HG02588 (cell line): ENCODE measurements at regions not wholly inside any gene's neighbourhood (a gene's known extent, or its start where the extent isn't known, plus 50 kb on each side); places are given as distances from the start of the nearest gene placed in this dataset.
"Not testable (repeated sequence)": the region's sequence is repeated elsewhere in the genome, so short reads cannot be mapped to it uniquely, and the experiment has no call there.

Experiments used
- ATAC-seq: cut with Tn5 transposase; IDR thresholded peaks from one replicate; pipeline ENCODE4 v1.9.1; 2021; ENCODE audit warnings: mild to moderate bottlenecking, moderate library complexity; ENCODE audit not compliant: unreplicated experiment

GRCh38 chr10:21406595-21407193 lies 118.8 kb downstream of the SKIDA1 start:
- no peak for ATAC-seq

DNA sequence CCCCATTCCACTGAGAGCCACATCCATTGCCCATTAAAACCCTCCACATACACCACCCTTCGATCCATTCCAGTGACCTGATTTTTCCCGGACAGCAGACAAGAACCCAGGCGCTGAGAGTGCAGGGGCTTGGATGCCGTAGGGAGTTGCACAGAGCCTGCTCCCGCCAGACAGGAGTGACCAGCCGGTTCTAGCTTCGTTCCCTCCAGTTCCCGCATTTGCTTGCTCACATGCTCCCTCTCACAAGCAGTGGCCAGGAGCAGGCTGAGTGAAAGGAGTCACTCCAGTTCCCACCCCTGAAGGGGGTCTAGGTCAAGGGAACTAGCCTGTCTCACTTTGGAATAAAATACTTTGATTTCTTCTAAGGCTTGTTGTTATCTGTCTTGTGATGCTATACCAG lies 119.5 kb downstream of the SKIDA1 start:
- ATAC-seq: no peak

DNA sequence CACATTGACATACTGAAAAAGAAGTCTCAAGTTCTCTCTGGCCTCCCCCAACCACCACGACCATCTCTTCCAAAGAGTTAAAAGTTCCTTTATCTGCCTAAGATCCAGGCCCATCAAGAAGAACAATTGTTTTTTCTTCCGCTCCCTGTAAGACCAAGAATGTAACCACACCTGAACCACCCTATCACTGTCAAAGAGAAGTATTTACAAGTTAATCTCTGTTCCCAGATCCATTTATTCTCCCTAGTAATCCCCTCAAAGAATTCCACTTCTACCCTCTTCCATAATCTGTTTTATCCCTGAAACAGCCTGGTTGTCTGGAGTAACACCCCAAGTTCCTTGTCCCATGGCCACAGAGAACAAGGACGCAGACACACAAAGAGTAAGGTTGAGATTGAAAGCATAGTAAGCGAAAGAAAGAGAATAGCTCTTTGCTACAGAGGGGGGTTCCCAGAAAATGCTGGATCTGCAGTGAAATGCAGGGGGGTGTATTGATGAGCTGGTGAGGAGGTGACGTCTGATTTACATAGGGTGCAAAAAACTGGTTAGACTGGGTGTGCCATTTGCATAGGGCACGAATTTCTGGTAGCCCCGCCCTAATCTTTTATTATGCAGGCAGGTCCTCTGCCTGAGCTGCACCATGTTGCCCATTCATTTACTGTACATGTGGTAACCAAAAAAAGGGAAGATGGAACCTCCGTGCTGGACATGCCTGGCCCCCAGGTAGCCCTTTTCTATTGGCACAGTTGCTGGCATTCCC lies 122.0 kb downstream of the SKIDA1 start:
- ATAC-seq: no peak

- no peak for ATAC-seq
These were observed 122.8 kb downstream of the SKIDA1 start for GRCh38 chr10:21402606-21403083.

DNA sequence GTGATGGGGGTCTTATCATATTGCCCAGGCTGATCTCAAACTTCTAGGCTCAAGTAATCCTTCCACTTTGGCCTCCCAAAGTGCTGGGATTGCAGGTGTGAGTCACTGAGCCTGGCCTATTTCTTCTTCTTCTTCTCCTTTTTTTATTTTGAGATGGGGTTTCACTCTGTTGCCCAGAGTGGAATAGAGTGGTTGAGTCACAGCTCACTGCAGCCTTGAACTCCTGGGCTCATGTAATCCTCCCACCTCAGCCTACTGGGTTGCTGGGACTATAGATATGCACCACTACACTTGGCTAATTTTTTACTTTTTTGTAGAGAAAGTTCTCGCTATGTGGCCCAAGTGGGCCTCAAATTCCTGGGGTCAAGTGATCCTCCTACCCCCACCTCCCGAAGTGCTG lies 124.3 kb downstream of the SKIDA1 start:
- ATAC-seq: no peak

- no peak for ATAC-seq
These were observed 126.0 kb downstream of the SKIDA1 start for GRCh38 chr10:21399392-21400035.

DNA sequence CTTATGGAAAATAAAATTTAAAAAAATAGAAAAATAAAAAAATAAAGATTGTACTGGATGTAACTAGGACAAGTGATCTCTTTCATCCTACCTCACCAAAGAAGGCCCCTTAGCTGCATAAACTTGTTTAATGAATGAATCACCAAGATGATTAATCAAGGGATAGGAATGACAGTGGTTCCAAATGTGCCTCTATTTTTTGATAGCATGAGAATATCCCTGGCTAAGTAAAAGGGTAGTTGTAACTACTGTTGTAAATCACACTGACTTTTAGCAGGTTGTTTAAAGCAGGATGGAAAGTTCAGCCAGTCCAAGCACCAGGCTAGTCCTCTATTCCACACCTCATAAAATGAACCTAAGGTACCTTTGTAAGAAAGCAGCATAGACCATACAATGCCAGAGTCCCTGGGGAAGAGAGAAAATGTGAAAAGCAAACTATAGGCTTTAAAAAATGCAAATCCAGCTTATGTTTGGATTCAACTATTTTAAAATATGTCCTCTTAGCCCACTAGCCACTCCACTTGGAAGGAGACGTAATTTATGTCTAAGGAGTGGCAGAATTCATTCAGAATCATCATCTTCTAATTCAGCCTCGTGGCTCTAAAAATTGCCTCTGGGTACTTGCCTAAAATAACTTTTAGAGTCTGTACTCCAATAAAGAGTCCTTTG lies 126.8 kb downstream of the SKIDA1 start:
- ATAC-seq: no peak

GRCh38 chr10:21396889-21397288 lies 128.6 kb downstream of the SKIDA1 start:
- no peak for ATAC-seq

GRCh38 chr10:21393931-21394330 lies 131.6 kb downstream of the SKIDA1 start:
- no peak for ATAC-seq

DNA sequence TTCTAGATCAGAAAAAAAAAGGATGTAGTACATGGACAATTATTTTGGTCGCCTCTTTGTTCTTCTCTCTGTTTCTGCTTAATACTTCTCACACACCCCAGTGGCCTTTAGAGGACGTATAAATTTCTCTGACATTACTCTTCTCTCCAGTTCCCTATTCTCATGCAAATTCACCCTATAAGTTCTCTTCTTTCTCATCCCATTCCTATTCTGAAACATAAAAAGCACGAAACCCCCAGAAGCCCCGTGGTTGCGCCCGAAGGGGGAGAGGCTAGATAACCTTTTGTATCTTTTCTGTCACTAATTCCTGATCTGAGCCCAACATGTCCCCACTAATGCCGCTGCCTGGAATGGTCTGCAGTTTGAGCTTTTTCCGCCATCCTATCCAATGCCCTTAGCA lies 136.9 kb downstream of the SKIDA1 start:
- no peak for ATAC-seq

- no peak for ATAC-seq
These were observed 137.6 kb downstream of the SKIDA1 start for GRCh38 chr10:21387868-21388267.

GRCh38 chr10:21385996-21386585 lies 139.4 kb downstream of the SKIDA1 start:
- ATAC-seq: no peak

- ATAC-seq: no peak
These were observed 139.9 kb downstream of the SKIDA1 start for GRCh38 chr10:21385536-21385935.

DNA sequence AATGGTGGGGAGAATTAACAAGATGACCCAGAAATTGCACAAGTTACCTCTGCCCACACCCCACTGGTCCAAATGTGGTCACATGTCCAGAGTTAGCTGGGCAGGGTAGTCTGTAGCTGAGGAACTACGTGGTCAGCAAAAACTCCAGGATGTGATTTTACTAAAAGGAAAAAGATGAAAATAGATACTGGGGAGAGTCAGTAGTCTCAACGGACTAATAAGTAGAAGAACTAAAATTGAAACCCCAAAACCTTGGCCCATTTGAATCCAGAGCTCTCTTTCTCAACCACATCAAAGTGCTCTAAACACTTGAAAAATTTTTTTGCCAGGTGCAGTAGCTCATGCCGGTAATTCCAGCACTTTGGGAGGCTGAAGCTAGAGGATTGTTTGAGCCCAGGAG lies 146.3 kb downstream of the SKIDA1 start:
- no peak for ATAC-seq

- not testable (repeated sequence) for ATAC-seq
These were observed 150.2 kb downstream of the SKIDA1 start for GRCh38 chr10:21375274-21375673.

- ATAC-seq: not testable (repeated sequence)
These were observed 151.6 kb downstream of the SKIDA1 start for GRCh38 chr10:21373881-21374280.

GRCh38 chr10:21372651-21373410 lies 152.7 kb downstream of the SKIDA1 start:
- ATAC-seq: no peak

DNA sequence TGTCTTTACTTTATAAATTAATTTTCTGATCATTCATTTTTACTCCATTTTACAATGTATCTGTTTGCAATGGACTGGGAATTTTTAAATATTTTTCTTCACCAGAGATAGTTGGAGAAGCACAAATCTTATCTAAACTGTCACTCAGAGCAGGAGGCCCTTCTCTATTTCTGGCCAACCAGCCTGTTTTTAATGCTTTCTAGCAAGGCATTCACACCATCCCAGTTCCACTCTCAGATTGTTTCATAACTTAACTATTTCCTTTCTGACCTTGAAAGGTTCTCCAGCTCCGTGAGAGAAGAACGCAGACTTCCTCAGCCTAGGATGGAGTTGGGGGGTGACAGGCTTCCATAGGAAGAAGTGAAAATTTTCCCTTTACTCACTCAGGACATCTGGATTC lies 155.8 kb downstream of the SKIDA1 start:
- ATAC-seq: no peak

DNA sequence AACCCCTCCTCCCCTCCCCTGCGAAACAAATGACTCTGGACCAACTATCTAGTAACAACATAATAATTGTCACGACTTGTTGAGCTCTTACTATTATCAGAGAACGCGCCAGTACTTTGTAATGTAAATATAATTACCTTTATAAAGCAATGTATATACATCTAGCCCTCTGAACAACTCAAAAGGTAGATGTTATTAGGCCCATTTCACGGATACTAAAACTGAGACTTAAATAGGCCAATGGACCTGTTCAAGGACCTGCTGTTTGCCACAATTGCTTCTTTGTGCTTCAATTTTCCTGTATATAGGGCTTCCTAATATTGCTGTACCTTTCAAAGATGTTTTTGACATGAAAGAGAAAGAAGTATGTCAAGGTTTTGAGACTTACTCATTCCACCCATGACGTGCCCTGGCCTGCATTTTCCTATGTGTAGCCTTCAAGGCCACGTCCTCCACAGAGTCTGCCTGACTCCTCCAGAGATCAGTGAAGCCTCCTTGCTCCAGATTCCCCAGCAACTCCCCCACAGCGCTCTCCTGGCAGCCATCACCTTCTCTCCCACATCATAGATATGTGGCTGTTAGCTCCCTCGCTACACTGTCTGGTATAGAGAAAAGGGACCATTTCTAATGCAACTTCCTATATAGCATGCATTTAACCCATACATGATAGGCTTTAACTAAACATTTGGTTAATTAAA lies 156.6 kb downstream of the SKIDA1 start:
- no peak for ATAC-seq
